GM12878 (cell line): ENCODE measurements at regions not wholly inside any gene's neighbourhood (a gene's known extent, or its start where the extent isn't known, plus 50 kb on each side); places are given as distances from the start of the nearest gene placed in this dataset.

Source experiments
- CTCF ChIP-seq, 3 experiments: IDR thresholded peaks in 2 of 3; conservative IDR thresholded peaks in 1 of 3; 2 replicates each; pipeline ENCODE4 v1.5.1; 2011; ENCODE audit warnings: low read depth in 3 of 3, low read length in 3 of 3, mild to moderate bottlenecking in 3 of 3, control low read depth in 2 of 3, moderate library complexity in 2 of 3, inconsistent platforms in 1 of 3, mixed read lengths in 1 of 3; ENCODE audit not compliant: control insufficient read depth in 2 of 3, insufficient read depth in 1 of 3; ENCODE audit errors: extremely low read depth in 1 of 3
- IKZF2 ChIP-seq, 2 experiments: fragments of 450-650 bp; IDR thresholded peaks; 2 replicates each; pipeline ENCODE4 v1.6.1; 2017; ENCODE audit warnings: mild to moderate bottlenecking in 2 of 2, moderate library complexity in 2 of 2
- IRF3 ChIP-seq: fragments of 450-650 bp; IDR thresholded peaks from 2 replicates; pipeline ENCODE4 v1.6.1; 2014; ENCODE audit warnings: mild to moderate bottlenecking
- MEF2B ChIP-seq: fragments of 450-650 bp; IDR thresholded peaks from 2 replicates; pipeline ENCODE4 v1.6.1; 2018; ENCODE audit warnings: mild to moderate bottlenecking, moderate library complexity; ENCODE audit not compliant: partially characterized antibody, poor library complexity, severe bottlenecking
- SP1 ChIP-seq: IDR thresholded peaks from one replicate; pipeline ENCODE4 v1.6.1; 2011; ENCODE audit warnings: low read depth, low read length
- TF ChIP-seq, protein P1 (sequence below): fragments of 450-650 bp; IDR thresholded peaks from 2 replicates; pipeline ENCODE4 v1.6.1; 2017; ENCODE audit warnings: mild to moderate bottlenecking, low read depth, inconsistent platforms; ENCODE audit not compliant: poor library complexity, severe bottlenecking

GRCh38 chr6:21297665-21298064 lies 295.9 kb upstream of the SOX4 start:
- no peak for TF ChIP-seq MEF2B
- TF ChIP-seq CTCF (IDR thresholded peaks at IDR 0.05 in 2 of 3, conservative IDR thresholded peaks at IDR 0.05 in 1 of 3; ENCODE audit: control insufficient read depth in 2 of 3, extremely low read depth in 1 of 3, insufficient read depth in 1 of 3, low read depth in 3 of 3, low read length in 3 of 3), result no peak
- TF ChIP-seq, protein P1, sequence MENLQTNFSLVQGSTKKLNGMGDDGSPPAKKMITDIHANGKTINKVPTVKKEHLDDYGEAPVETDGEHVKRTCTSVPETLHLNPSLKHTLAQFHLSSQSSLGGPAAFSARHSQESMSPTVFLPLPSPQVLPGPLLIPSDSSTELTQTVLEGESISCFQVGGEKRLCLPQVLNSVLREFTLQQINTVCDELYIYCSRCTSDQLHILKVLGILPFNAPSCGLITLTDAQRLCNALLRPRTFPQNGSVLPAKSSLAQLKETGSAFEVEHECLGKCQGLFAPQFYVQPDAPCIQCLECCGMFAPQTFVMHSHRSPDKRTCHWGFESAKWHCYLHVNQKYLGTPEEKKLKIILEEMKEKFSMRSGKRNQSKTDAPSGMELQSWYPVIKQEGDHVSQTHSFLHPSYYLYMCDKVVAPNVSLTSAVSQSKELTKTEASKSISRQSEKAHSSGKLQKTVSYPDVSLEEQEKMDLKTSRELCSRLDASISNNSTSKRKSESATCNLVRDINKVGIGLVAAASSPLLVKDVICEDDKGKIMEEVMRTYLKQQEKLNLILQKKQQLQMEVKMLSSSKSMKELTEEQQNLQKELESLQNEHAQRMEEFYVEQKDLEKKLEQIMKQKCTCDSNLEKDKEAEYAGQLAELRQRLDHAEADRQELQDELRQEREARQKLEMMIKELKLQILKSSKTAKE, result no peak
- TF ChIP-seq IRF3, result no peak
- no peak for TF ChIP-seq IKZF2 (IDR thresholded peaks at IDR 0.05)
- TF ChIP-seq SP1, result no peak
